Omental fat pad (tissue), 3 donors: ENCODE measurements at regions not wholly inside any gene's neighbourhood (a gene's known extent, or its start where the extent isn't known, plus 50 kb on each side); places are given as distances from the start of the nearest gene placed in this dataset.

Source experiments
- ATAC-seq: fragments of 150-250 bp; one replicate; pipeline ENCODE4 v1.9.1; 2016; ENCODE audit warnings: mild to moderate bottlenecking, moderate library complexity; ENCODE audit not compliant: low FRiP score
- DNase-seq: peaks from one replicate; pipeline ENCODE4 v3.0.0-alpha.2; 2019; ENCODE audit warnings: low spot score
- CTCF ChIP-seq, 3 donors: fragments of 450-650 bp; IDR thresholded peaks; one replicate each; pipeline ENCODE4 v1.5.1; 2016 to 2017; ENCODE audit warnings: antibody characterized with exemption in 3 of 3, mild to moderate bottlenecking in 3 of 3, moderate library complexity in 2 of 3

GRCh38 chr1:183711741-183712361 lies 58.7 kb upstream of the APOBEC4 start:
- ATAC-seq (no peak), DNase-seq (no peak)
- TF ChIP-seq CTCF (IDR thresholded peaks at IDR 0.05) = no peak

GRCh38 chr1:183711165-183711682 lies 58.1 kb upstream of the APOBEC4 start:
- TF ChIP-seq CTCF (IDR thresholded peaks at IDR 0.05) = no peak
- ATAC-seq (no peak), DNase-seq (no peak)

- TF ChIP-seq CTCF (IDR thresholded peaks at IDR 0.05) = no peak
- ATAC-seq (no peak), DNase-seq (no peak)
These were observed 57.6 kb upstream of the APOBEC4 start for GRCh38 chr1:183710734-183711133.

GRCh38 chr1:183710333-183710732 lies 57.2 kb upstream of the APOBEC4 start:
- DNase-seq (no peak), ATAC-seq (no peak)
- TF ChIP-seq CTCF (IDR thresholded peaks at IDR 0.05) = no peak

- no peak for DNase-seq
- no peak for ATAC-seq
- TF ChIP-seq CTCF (IDR thresholded peaks at IDR 0.05) = no peak
These were observed 51.0 kb upstream of the APOBEC4 start for GRCh38 chr1:183704131-183704530.
